Vagina (tissue), 2 donors: ENCODE measurements at regions not wholly inside any gene's neighbourhood (a gene's known extent, or its start where the extent isn't known, plus 50 kb on each side); places are given as distances from the start of the nearest gene placed in this dataset.

ENCODE experiments used
- POLR2AphosphoS5 ChIP-seq, 2 donors: sonication (generic); formaldehyde crosslinking; IDR thresholded peaks; one replicate each; pipeline ENCODE4 v1.9.0; 2017; ENCODE audit warnings: antibody characterized with exemption in 2 of 2, mild to moderate bottlenecking in 2 of 2, low read depth in 1 of 2; ENCODE audit not compliant: insufficient read depth in 1 of 2
- TF ChIP-seq, protein P1 (sequence below), 3 experiments: fragments of 450-650 bp in 2 of 3; fragments of 200-600 bp in 1 of 3; sonication (generic) in 1 of 3; IDR thresholded peaks; one replicate each; pipeline ENCODE4 v1.5.1; 2017 to 2019; ENCODE audit warnings: antibody characterized with exemption in 3 of 3, mild to moderate bottlenecking in 2 of 3, moderate library complexity in 2 of 3

DNA sequence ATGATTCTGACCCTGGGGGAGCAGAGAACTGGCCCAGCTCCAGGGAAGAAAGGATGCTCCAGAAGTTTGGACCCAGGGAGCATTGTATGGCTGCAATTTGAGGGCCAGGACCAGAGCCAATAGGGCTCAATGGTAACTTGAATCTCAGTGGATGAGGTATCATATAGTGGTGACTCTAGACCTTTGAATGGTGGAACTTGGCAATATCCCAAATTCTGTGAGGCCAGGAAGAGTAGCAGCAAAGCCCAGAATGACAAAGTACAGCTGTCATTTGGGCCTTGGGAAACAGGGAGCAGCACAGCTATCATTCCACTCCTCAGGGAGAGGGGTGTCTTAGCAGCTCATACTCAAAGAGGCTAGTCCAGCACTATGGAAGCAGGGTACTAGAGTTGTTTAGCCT, 332.9 kb upstream of the RBMS1 start:
- TF ChIP-seq, protein P1, sequence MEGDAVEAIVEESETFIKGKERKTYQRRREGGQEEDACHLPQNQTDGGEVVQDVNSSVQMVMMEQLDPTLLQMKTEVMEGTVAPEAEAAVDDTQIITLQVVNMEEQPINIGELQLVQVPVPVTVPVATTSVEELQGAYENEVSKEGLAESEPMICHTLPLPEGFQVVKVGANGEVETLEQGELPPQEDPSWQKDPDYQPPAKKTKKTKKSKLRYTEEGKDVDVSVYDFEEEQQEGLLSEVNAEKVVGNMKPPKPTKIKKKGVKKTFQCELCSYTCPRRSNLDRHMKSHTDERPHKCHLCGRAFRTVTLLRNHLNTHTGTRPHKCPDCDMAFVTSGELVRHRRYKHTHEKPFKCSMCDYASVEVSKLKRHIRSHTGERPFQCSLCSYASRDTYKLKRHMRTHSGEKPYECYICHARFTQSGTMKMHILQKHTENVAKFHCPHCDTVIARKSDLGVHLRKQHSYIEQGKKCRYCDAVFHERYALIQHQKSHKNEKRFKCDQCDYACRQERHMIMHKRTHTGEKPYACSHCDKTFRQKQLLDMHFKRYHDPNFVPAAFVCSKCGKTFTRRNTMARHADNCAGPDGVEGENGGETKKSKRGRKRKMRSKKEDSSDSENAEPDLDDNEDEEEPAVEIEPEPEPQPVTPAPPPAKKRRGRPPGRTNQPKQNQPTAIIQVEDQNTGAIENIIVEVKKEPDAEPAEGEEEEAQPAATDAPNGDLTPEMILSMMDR (IDR thresholded peaks at IDR 0.05), result no peak
- TF ChIP-seq POLR2AphosphoS5 (IDR thresholded peaks at IDR 0.05; ENCODE audit: insufficient read depth in 1 of 2, low read depth in 1 of 2), result no peak
